ENCODE measurements at regions not wholly inside any gene's neighbourhood (a gene's known extent, or its start where the extent isn't known, plus 50 kb on each side); places are given as distances from the start of the nearest gene placed in this dataset.

GRCh38 chr2:242035858-242036652, 166.5 kb downstream of the RTP5 start:
- Histone ChIP-seq H3K4me1 (no peaks in the 10 kb centered on the region), H3K79me2 (no peaks in the 10 kb centered on the region), H3K9me3 (ENCODE audit: control insufficient read depth, low read length) (no peaks in the 10 kb centered on the region), H3K36me3 (ENCODE audit: control insufficient read depth, insufficient read depth, low read length) (no peaks in the 10 kb centered on the region), H3K27ac (no peak overlapping the region), H3K4me2 (ENCODE audit: low read length) (no peak overlapping the region), H2AFZ (no peak overlapping the region), H3K4me3 (ENCODE audit: low read depth, low read length) (no peak overlapping the region), H3K27me3 (ENCODE audit: control insufficient read depth, insufficient read depth, low read length) (no peaks in the 10 kb centered on the region), H3K9ac (no peak overlapping the region)
- TF ChIP-seq CTCF (IDR thresholded peaks at IDR 0.05), result no peak

- Histone ChIP-seq H3K36me3 (ENCODE audit: control insufficient read depth, insufficient read depth, low read length) (no peaks in the 10 kb centered on the region), H2AFZ (no peak overlapping the region), H3K4me1 (no peaks in the 10 kb centered on the region), H3K27ac (no peak overlapping the region), H3K9me3 (ENCODE audit: control insufficient read depth, low read length) (no peaks in the 10 kb centered on the region), H3K79me2 (no peaks in the 10 kb centered on the region), H3K9ac (no peak overlapping the region), H3K27me3 (ENCODE audit: control insufficient read depth, insufficient read depth, low read length) (no peaks in the 10 kb centered on the region), H3K4me3 (ENCODE audit: low read depth, low read length) (no peak overlapping the region), H3K4me2 (ENCODE audit: low read length) (no peak overlapping the region)
- no peak for TF ChIP-seq CTCF (IDR thresholded peaks at IDR 0.05)
These were observed 167.1 kb downstream of the RTP5 start for GRCh38 chr2:242036653-242036950.

GRCh38 chr2:242038166-242038927, 168.8 kb downstream of the RTP5 start:
- no peaks in the 10 kb centered on the region for H3K27me3 ChIP-seq (ENCODE audit: control insufficient read depth, insufficient read depth, low read length)
- H3K9me3 ChIP-seq (ENCODE audit: control insufficient read depth, low read length), result no peaks in the 10 kb centered on the region
- H3K36me3 ChIP-seq (ENCODE audit: control insufficient read depth, insufficient read depth, low read length), result no peaks in the 10 kb centered on the region
- no peak overlapping the region for H3K9ac ChIP-seq
- TF ChIP-seq CTCF (IDR thresholded peaks at IDR 0.05), result no peak
- no peak overlapping the region for H3K27ac ChIP-seq
- no peaks in the 10 kb centered on the region for H3K79me2 ChIP-seq
- no peak overlapping the region for H3K4me2 ChIP-seq (ENCODE audit: low read length)
- no peak overlapping the region for H3K4me3 ChIP-seq (ENCODE audit: low read depth, low read length)
- no peak overlapping the region for H2AFZ ChIP-seq
- no peaks in the 10 kb centered on the region for H3K4me1 ChIP-seq

GRCh38 chr2:242038928-242039341, 169.4 kb downstream of the RTP5 start:
- H3K9ac ChIP-seq, result no peak overlapping the region
- H2AFZ ChIP-seq, result no peak overlapping the region
- no peaks in the 10 kb centered on the region for H3K79me2 ChIP-seq
- H3K4me3 ChIP-seq (ENCODE audit: low read depth, low read length), result no peak overlapping the region
- no peaks in the 10 kb centered on the region for H3K36me3 ChIP-seq (ENCODE audit: control insufficient read depth, insufficient read depth, low read length)
- H3K4me1 ChIP-seq, result no peaks in the 10 kb centered on the region
- no peak overlapping the region for H3K4me2 ChIP-seq (ENCODE audit: low read length)
- no peak overlapping the region for H3K27ac ChIP-seq
- TF ChIP-seq CTCF (IDR thresholded peaks at IDR 0.05), result no peak
- H3K27me3 ChIP-seq (ENCODE audit: control insufficient read depth, insufficient read depth, low read length), result no peaks in the 10 kb centered on the region
- no peaks in the 10 kb centered on the region for H3K9me3 ChIP-seq (ENCODE audit: control insufficient read depth, low read length)
